ENCODE measurements at regions not wholly inside any gene's neighbourhood (a gene's known extent, or its start where the extent isn't known, plus 50 kb on each side); places are given as distances from the start of the nearest gene placed in this dataset.

DNA sequence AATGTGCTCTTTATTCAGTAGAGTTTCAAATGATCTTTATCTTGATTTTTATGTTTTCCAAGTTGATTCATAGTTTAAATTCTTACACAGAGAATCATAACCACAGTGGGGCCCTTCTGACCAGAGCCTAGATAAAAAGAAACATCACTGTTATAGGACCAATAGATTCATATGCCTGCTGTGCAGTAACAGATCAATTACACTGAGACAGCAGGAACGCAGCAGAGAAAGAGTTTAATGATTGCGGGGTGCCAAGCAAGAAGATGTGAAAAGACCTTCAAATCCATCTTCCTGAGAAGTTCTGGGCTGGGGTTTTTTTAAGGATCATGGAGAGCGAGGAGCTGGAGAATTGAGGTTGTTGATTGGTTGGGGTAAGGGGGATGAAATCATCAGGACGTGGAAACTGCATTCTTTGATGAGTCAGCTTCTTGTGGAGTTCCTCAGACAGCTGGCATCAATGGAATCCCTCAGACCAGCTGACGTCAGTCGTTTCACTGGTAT is 346.6 kb downstream of the TBC1D4 start:
- no peak for DNase-seq (ENCODE audit: low read depth in 4 of 4, low spot score in 3 of 4)

- no peak for DNase-seq (ENCODE audit: low read depth in 4 of 4, low spot score in 3 of 4)
Observed at GRCh38 chr13:75132701-75133695, 349.0 kb downstream of the TBC1D4 start.

GRCh38 chr13:75129331-75129730 is 352.6 kb downstream of the TBC1D4 start:
- DNase-seq (ENCODE audit: low read depth in 4 of 4, low spot score in 3 of 4) = no peak

DNA sequence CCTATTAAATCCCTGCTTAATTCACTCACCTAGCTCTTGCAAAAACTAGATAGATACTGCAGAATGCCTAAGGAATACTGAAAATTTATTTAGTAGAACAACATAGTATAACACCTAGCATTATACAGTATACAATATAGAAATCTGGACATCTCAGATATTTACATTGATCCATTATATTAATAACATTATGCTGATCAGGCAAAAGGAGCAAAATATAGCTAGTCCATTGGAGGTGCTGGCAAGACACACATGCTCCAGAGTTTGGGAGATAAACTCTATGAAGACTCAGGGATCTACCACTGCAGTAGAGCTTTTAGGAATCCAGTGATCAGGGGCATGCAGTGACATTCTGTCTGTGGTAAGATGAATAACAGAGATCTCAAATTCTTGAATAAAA is 357.6 kb downstream of the TBC1D4 start:
- no peak for DNase-seq (ENCODE audit: low read depth in 4 of 4, low spot score in 3 of 4)

DNA sequence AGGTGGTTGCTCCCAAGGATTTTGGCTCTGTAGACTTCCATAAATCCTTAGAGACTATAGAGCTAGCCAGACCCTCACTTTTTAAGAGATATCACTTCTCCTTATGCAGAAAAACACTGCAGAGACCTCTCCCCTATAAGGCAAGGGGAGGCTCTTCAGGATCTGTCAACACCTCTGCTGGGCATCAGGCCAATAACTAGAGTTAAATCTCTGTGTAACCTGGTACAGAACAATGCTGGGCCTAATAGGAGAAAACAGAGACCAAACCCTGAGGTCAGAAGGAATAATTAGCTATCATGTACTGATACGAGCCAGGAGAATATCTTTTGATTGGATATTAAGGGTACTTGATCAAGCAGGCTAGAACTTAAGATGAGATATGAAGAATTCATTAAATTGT is 358.5 kb downstream of the TBC1D4 start:
- DNase-seq (ENCODE audit: low read depth in 4 of 4, low spot score in 3 of 4) = no peak

- no peak for DNase-seq (ENCODE audit: low read depth in 4 of 4, low spot score in 3 of 4)
Observed at GRCh38 chr13:75120085-75120484, 361.9 kb downstream of the TBC1D4 start.

- peak in 1 of 4 donors; percentile 4 for DNase-seq (ENCODE audit: low read depth in 4 of 4, low spot score in 3 of 4)
Observed at GRCh38 chr13:75115171-75115570, 366.8 kb downstream of the TBC1D4 start.

DNA sequence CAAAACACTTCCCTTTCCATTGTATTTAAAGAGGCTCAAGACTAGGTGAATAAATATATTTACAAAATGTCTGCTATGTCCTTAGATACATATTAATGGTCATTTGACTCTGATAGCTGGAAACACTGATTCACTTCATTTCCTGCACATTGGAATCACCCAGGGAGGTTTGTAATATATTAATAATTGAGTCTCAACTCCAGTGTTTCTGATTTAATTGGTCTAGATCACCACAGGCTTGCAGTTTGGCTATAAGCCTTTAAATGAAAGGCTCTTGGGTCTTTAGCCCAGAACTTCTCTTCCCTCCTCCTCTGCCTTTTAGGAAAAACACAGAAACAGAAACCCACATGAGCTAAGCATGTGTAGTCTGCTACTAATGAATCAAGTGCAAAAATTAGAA is 378.0 kb downstream of the TBC1D4 start:
- no peak for DNase-seq (ENCODE audit: low read depth in 4 of 4, low spot score in 3 of 4)

GRCh38 chr13:75102001-75102716 is 379.8 kb downstream of the TBC1D4 start:
- DNase-seq (ENCODE audit: low read depth in 4 of 4, low spot score in 3 of 4) = no peak

- DNase-seq (ENCODE audit: low read depth in 4 of 4, low spot score in 3 of 4) = no peak
Observed at GRCh38 chr13:75101348-75101747, 380.6 kb downstream of the TBC1D4 start.

- DNase-seq (ENCODE audit: low read depth in 4 of 4, low spot score in 3 of 4) = no peak
Observed at GRCh38 chr13:75092143-75092542, 389.8 kb downstream of the TBC1D4 start.

DNA sequence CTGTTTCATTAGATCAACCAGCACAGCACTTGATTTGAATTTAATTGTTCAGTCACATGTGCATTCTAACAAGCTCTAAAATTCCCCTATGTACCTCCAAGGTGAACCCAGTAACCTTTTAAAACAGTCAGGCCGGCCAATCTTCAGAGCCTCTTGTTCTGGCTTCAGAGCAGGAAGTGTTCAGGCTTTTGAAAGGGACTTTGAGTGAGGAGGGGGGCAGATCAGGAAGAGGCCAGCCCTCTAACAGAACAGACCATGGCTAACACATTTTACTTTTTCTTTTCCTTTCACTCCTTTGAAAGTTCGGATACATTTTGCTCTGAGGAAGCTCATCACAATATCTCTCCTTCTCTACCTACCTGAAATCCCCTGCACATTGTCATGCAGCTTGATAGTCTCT is 390.3 kb downstream of the TBC1D4 start:
- no peak for DNase-seq (ENCODE audit: low read depth in 4 of 4, low spot score in 3 of 4)

GRCh38 chr13:75090872-75091615 is 390.9 kb downstream of the TBC1D4 start:
- DNase-seq (ENCODE audit: low read depth in 4 of 4, low spot score in 3 of 4) = no peak

- no peak for DNase-seq (ENCODE audit: low read depth in 4 of 4, low spot score in 3 of 4)
Observed at GRCh38 chr13:75088915-75089314, 393.1 kb downstream of the TBC1D4 start.

DNA sequence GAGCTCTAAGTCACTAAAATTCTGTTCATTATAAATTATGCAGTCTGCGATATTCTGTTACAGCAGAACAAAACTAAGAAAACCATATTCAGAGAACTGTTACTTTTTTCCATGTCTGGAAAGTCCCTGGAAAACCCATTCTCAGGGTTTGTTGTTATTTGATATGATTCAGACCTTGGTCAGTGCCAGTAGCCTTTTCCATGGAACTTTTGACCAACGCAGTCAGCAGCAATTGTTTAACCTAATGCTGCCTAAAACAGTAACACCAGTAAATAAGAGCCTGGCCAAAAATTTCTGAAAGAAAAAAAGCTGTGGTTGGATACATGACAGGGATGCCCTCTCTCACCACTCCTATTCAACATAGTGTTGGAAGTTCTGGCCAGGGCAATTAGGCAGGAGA is 402.7 kb downstream of the TBC1D4 start:
- DNase-seq (ENCODE audit: low read depth in 4 of 4, low spot score in 3 of 4) = no peak

DNA sequence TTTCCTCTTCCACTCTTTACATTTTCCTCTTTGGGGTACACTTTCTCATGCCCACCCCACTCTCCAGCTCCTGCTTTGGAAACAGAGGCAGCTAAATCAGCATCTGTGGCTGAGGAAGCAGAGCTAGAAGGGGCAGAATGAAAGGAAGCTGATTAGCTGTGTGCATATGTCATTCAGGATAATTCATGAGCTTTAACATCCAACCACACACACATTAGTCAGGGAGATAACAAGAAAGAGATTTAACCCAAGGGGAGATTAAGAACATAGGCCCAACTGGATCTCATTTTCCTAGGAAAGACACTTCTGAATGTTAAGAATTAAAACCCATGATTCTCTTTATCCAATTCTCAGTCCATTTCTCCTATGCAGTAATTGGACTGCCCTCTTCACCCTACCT is 405.5 kb downstream of the TBC1D4 start:
- no peak for DNase-seq (ENCODE audit: low read depth in 4 of 4, low spot score in 3 of 4)

DNA sequence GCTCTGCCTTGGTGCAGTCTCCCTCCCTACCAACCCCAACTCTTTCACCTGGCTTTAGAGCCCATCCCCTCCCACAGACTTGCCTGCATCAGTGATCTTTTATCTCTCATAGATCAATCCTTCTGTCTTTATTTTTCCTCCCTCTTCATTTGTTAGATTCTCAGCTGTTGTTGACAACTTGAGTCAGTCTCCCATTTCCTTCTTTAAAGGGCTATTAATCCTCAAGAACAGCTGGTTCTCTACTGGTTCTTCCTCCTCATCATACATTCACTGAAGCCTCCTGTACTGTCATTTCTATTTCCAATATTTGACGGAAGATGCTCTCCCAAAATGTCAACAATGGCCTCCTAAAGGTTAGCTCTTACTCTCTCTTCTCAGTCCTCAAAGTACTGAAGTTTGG is 408.2 kb downstream of the TBC1D4 start:
- DNase-seq (ENCODE audit: low read depth in 4 of 4, low spot score in 3 of 4) = no peak

DNA sequence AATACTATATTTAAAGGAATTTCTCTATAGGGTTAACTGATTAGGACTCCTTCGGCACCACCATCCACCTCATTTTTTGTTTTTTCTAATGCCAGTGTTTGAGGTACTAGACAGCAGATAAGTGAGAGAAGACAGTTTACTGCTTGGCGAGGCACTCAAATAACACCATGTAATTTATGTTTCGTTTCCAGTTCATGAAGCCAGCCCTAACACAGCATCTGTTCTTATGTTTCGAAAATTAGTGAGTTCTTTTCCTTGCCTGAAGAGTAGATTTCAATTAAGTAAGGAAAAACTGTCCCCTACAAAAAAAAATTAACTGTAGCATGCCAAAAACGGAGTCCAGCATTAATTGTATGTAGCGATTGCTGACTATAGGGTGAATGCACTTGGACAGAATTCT is 409.1 kb downstream of the TBC1D4 start:
- DNase-seq (ENCODE audit: low read depth in 4 of 4, low spot score in 3 of 4) = no peak

- DNase-seq (ENCODE audit: low read depth in 4 of 4, low spot score in 3 of 4) = no peak
Observed at GRCh38 chr13:75072368-75072767, 409.6 kb downstream of the TBC1D4 start.

DNA sequence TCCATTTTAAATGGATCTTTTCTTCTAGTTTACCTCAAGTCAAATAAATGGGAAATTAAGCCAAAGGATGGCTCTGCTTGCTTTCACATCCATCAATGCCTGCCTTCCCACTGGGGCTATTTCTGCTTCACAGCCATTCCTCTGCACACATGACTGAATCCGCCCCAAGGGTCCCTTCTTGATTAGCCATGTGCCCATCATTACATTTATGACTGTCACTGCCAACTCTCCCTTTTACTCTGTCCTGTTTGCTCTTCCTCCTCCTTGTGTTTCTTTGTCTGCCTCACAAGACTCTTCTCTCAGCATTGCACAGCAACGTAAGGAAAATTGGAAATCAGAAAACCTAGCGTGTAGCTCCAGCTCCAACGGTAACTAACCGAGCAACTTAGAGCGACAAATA is 410.2 kb downstream of the TBC1D4 start:
- DNase-seq (ENCODE audit: low read depth in 4 of 4, low spot score in 3 of 4) = no peak

- no peak for DNase-seq (ENCODE audit: low read depth in 4 of 4, low spot score in 3 of 4)
Observed at GRCh38 chr13:75071395-75071794, 410.6 kb downstream of the TBC1D4 start.
